Neural crest cell (in vitro differentiated cells): ENCODE measurements at regions not wholly inside any gene's neighbourhood (a gene's known extent, or its start where the extent isn't known, plus 50 kb on each side); places are given as distances from the start of the nearest gene placed in this dataset.

ENCODE experiments used
- DNase-seq: peaks from one replicate; pipeline ENCODE4 v3.0.0; 2021; ENCODE audit warnings: low read depth, mixed read lengths, low spot score
- H3K27ac Mint-ChIP-seq: one replicate; pipeline ENCODE4 v1.8.0; 2021; ENCODE audit warnings: mild to moderate bottlenecking, mixed read lengths; ENCODE audit not compliant: unreplicated experiment
- H3K27me3 Mint-ChIP-seq: 2 replicates; pipeline ENCODE4 v1.8.0; 2021; ENCODE audit warnings: low read depth, mild to moderate bottlenecking, mixed read lengths
- H3K36me3 Mint-ChIP-seq: 2 replicates; pipeline ENCODE4 v1.8.0; 2021; ENCODE audit warnings: low read depth, mild to moderate bottlenecking, mixed read lengths
- H3K4me1 Mint-ChIP-seq: 2 replicates; pipeline ENCODE4 v1.8.0; 2021; ENCODE audit warnings: mixed read lengths
- H3K4me3 Mint-ChIP-seq: one replicate; pipeline ENCODE4 v1.8.0; 2021; ENCODE audit warnings: mild to moderate bottlenecking, mixed read lengths
- H3K9me3 Mint-ChIP-seq: 2 replicates; pipeline ENCODE4 v1.8.0; 2021; ENCODE audit warnings: mixed read lengths
- TF ChIP-seq, protein P1 (sequence below): fragments of 200-600 bp; sonication (generic); conservative IDR thresholded peaks from 2 replicates; pipeline ENCODE4 v1.5.0; 2021; ENCODE audit warnings: antibody characterized with exemption, mild to moderate bottlenecking

DNA sequence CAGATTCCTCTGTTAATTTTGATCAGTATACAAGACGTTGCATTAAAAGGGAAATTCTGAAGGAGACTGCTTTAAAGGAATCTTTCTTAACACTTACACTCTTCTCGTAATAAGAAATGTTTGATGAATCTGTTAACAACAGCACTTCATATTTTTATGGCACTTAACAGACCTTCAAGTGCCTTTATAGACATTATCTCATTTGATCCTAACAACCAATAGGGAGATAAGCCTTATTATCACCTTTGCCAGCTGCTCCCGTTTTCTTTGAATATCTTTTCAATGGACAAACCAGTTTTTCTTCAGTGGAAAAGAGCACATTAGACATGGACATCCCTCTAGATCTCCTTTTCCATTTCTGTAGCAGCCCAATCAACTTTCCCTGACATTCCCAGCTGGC is 653.0 kb upstream of the FAM98A start:
- DNase-seq, result no peak
- H3K27ac Mint-ChIP-seq, result no peak overlapping the region
- H3K9me3 Mint-ChIP-seq, result no peaks in the 10 kb centered on the region

DNA sequence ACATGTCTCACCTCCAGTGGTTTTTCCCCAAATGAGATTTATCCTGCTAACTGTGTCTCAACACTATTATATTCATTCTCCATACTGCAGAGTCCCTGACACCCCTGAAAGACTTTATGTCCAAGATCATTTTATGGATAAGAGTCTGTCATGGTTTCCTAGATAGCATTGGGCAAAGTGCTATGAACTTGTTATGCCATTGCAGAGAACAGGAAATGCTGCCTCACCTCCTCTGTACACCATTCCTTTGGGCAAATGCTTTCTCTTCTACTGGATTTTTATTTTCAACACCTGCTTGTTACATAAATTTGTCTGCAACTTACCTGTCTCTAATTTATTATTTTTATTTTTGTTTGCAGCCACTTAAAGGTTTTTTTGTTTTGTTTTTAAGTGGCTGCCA is 652.5 kb upstream of the FAM98A start:
- Mint-ChIP-seq H3K4me1 (no peaks in the 10 kb centered on the region), H3K27me3 (peaks cover 23% of the 10 kb centered on the region), H3K36me3 (no peaks in the 10 kb centered on the region), H3K27ac (no peak overlapping the region), H3K9me3 (no peaks in the 10 kb centered on the region), H3K4me3 (no peak overlapping the region)
- TF ChIP-seq, protein P1, sequence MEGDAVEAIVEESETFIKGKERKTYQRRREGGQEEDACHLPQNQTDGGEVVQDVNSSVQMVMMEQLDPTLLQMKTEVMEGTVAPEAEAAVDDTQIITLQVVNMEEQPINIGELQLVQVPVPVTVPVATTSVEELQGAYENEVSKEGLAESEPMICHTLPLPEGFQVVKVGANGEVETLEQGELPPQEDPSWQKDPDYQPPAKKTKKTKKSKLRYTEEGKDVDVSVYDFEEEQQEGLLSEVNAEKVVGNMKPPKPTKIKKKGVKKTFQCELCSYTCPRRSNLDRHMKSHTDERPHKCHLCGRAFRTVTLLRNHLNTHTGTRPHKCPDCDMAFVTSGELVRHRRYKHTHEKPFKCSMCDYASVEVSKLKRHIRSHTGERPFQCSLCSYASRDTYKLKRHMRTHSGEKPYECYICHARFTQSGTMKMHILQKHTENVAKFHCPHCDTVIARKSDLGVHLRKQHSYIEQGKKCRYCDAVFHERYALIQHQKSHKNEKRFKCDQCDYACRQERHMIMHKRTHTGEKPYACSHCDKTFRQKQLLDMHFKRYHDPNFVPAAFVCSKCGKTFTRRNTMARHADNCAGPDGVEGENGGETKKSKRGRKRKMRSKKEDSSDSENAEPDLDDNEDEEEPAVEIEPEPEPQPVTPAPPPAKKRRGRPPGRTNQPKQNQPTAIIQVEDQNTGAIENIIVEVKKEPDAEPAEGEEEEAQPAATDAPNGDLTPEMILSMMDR, result no peak
- DNase-seq, result no peak

More for the DNA sequence above, 653.0 kb upstream of the FAM98A start:
- Mint-ChIP-seq H3K36me3 (no peaks in the 10 kb centered on the region), H3K27me3 (peaks cover 22% of the 10 kb centered on the region), H3K4me3 (no peak overlapping the region), H3K4me1 (no peaks in the 10 kb centered on the region)
- TF ChIP-seq, protein P1, result no peak

DNA sequence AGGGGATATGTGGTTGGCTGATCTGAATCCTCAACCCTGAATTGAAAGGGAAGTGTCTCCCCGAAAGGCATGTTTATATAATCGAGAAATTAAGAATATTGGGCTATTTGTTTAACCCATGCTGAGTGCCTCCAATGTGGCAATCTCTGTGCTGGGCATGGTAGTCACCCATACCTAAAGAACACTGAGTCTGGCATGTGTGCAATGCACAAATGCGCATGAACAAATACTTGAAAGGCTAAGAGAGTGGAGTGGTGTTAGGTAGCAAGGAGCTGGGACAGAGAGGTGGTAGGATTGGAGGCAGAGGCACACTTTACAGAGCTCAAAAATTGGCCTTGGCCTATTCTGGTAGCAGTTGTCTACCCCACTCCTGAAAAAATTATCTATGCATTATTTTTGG is 645.1 kb upstream of the FAM98A start:
- no peak overlapping the region for H3K27ac Mint-ChIP-seq
- no peaks in the 10 kb centered on the region for H3K36me3 Mint-ChIP-seq
- H3K9me3 Mint-ChIP-seq, result no peaks in the 10 kb centered on the region
- no peaks in the 10 kb centered on the region for H3K4me1 Mint-ChIP-seq
- peaks cover 7% of the 10 kb centered on the region for H3K27me3 Mint-ChIP-seq
- DNase-seq, result no peak
- H3K4me3 Mint-ChIP-seq, result no peak overlapping the region
- TF ChIP-seq, protein P1, result no peak

DNA sequence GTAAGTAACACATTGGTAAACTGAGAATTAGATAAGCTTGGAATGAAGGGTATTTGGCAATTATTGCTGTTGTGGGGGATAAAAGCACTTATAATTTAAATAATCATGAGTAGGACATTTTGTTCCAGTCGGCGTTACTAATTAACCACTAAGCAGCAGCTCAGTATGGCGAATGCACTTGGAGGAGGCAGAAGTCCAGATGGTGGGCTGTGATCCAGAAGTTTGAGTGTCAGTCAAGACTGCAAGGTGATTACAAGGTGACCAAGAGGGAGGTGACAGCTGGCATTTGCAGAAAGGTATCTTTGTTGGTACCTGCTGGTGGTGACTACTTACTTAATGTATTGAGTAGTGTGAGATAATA is 643.6 kb upstream of the FAM98A start:
- Mint-ChIP-seq H3K27ac (no peak overlapping the region), H3K9me3 (peaks cover 3% of the 10 kb centered on the region), H3K4me1 (no peaks in the 10 kb centered on the region), H3K4me3 (no peak overlapping the region), H3K27me3 (peaks cover 7% of the 10 kb centered on the region), H3K36me3 (no peaks in the 10 kb centered on the region)
- TF ChIP-seq, protein P1, result no peak
- no peak for DNase-seq

DNA sequence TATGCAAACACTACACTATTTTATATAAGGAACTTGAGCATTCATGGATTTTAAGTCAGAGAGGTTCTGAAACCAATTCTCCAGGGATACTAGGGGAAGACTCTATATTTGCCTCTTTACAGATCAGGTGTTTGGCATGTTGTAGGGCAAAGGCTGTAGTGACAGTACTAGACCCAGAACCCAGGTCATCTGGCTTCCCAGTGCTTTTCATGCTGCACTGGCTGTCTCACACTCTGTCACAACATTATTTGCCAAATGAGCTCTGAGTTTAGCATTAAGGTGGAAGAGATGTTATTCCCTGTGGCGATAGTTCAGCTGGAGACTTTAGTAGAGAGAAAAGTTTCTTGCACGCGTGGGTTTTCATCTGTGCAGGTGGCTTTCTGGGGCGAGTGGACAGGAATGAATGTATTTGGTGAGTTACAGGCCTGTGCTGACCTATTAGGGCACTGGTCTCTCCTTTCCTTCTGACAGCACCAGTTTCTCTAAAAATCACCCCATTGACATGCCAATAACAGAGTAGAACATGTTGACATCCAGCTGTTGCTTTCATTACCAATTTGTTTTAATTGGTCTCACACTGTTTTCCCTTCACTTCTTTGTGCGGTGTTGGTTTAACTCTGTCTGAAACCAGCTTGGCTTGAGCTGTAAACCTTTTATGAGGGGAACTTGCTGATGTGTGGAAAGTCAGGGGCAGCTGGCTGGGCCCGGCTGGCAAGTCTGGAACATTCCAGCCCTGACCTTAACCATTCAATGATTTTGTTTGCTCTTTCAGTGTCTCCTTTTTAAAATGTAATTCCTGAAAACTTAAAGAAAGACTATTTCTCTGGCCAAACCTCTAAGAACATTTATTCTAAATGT is 643.0 kb upstream of the FAM98A start:
- Mint-ChIP-seq H3K36me3 (no peaks in the 10 kb centered on the region), H3K9me3 (peaks cover 3% of the 10 kb centered on the region), H3K4me3 (no peak overlapping the region), H3K4me1 (no peaks in the 10 kb centered on the region), H3K27me3 (peaks cover 5% of the 10 kb centered on the region), H3K27ac (no peak overlapping the region)
- no peak for DNase-seq
- TF ChIP-seq, protein P1, result no peak
